HepG2 (cell line): ENCODE measurements at regions not wholly inside any gene's neighbourhood (a gene's known extent, or its start where the extent isn't known, plus 50 kb on each side); places are given as distances from the start of the nearest gene placed in this dataset.

ENCODE experiments used
- ATAC-seq: fragments of 200-7000 bp; cut with Tn5 transposase; 3 replicates; pipeline ENCODE4 v1.9.1; 2020; ENCODE audit warnings: mild to moderate bottlenecking, moderate library complexity
- BruUV-seq: library from RNA; stranded (reverse); fragments of 400-500 nt; replicated peaks from 2 replicates; lab custom pipeline; 2021; lab: Mats Ljungman, UMichigan
- CTCF ChIA-PET: fragments of 300-600 bp; formaldehyde crosslinking; extraction: SDS; loops from one replicate; lab custom pipeline; 2021; ENCODE audit warnings: low total read pairs, inconsistent platforms, low intra/inter-chr PET ratio; lab: Yijun Ruan, JAX
- POLR2A ChIA-PET: fragments of 350-600 bp; sonication (Branson Sonifier 250); formaldehyde crosslinking; loops from one replicate; lab custom pipeline; 2020; ENCODE audit warnings: antibody characterized with exemption, inconsistent platforms; lab: Yijun Ruan, JAX
- DNase-seq: peaks from one replicate; pipeline ENCODE4 v3.0.0-alpha.2; 2015; ENCODE audit warnings: low spot score
- FAIRE-seq: peaks from 3 replicates; lab custom pipeline; 2011; peaks lifted over from hg19 to GRCh38; lab: Jason Lieb, UNC
- H2AFZ ChIP-seq: one replicate; pipeline ENCODE4 v1.6.1; 2011; ENCODE audit warnings: low read length, inconsistent platforms
- H3K27ac ChIP-seq: fragments of 300-600 bp; 3 replicates; pipeline ENCODE4 v1.8.0; 2011; ENCODE audit warnings: mixed run types, mild to moderate bottlenecking, mixed read lengths, low read length, inconsistent platforms; ENCODE audit not compliant: insufficient read depth; ENCODE audit errors: extremely low read length
- H3K27me3 ChIP-seq, 2 experiments: fragments of 200-600 bp in 1 of 2; 2 replicates in 1 of 2; 3 replicates in 1 of 2; pipeline versions ENCODE4 v1.6.0 to v1.8.0; 2011; ENCODE audit warnings: low read length in 2 of 2, mild to moderate bottlenecking in 2 of 2, moderate library complexity in 2 of 2, inconsistent platforms in 1 of 2; ENCODE audit not compliant: insufficient read depth in 2 of 2, control insufficient read depth in 1 of 2
- H3K36me3 ChIP-seq, 2 experiments: fragments of 200-600 bp in 1 of 2; replicated peaks in 1 of 2; 2 replicates in 1 of 2; 3 replicates in 1 of 2; pipeline versions ENCODE4 v1.5.1 to v1.8.0; 2011; ENCODE audit warnings: low read length in 2 of 2, inconsistent platforms in 1 of 2; ENCODE audit not compliant: insufficient read depth in 2 of 2, control insufficient read depth in 1 of 2
- H3K4me1 ChIP-seq: 2 replicates; pipeline ENCODE4 v1.5.1; 2012; ENCODE audit warnings: low read length, inconsistent platforms; ENCODE audit not compliant: insufficient read depth
- H3K4me2 ChIP-seq: 2 replicates; pipeline ENCODE4 v1.6.0; 2011; ENCODE audit warnings: low read depth, low read length, inconsistent platforms
- H3K4me3 ChIP-seq, 3 experiments: fragments of 200-600 bp in 1 of 3; sonication (generic), shearing (Covaris generic) in 1 of 3; replicated peaks in 1 of 3; 2 replicates each; pipeline ENCODE4 v1.5.1; 2011 to 2016; ENCODE audit warnings: low read length in 3 of 3, inconsistent platforms in 2 of 3, low read depth in 2 of 3, mild to moderate bottlenecking in 2 of 3, control low read depth in 1 of 3, mixed read lengths in 1 of 3; ENCODE audit not compliant: insufficient read depth in 1 of 3
- H3K79me2 ChIP-seq: one replicate; pipeline ENCODE4 v1.6.1; 2011; ENCODE audit warnings: low read length, inconsistent platforms; ENCODE audit not compliant: insufficient read depth
- H3K9ac ChIP-seq: 2 replicates; pipeline ENCODE4 v1.6.0; 2011; ENCODE audit warnings: mild to moderate bottlenecking, low read depth, low read length, inconsistent platforms; ENCODE audit not compliant: insufficient read depth
- H3K9me3 ChIP-seq: 2 replicates; pipeline ENCODE4 v1.5.1; 2012; ENCODE audit warnings: mild to moderate bottlenecking, low read length
- H4K20me1 ChIP-seq: 2 replicates; pipeline ENCODE4 v1.6.0; 2011; ENCODE audit warnings: inconsistent platforms, mild to moderate bottlenecking, low read length, moderate library complexity; ENCODE audit not compliant: insufficient read depth
- DPF2 ChIP-seq: sonication (generic); formaldehyde crosslinking; IDR thresholded peaks from 2 replicates; pipeline ENCODE4 v1.4.0; 2020; ENCODE audit warnings: mild to moderate bottlenecking, low read depth, missing genetic modification reagents, borderline replicate concordance
- FOXP4 ChIP-seq: sonication (generic); formaldehyde crosslinking; IDR thresholded peaks from 2 replicates; pipeline ENCODE4 v1.4.0; 2020; ENCODE audit warnings: missing genetic modification reagents
- ISX ChIP-seq: sonication (generic); formaldehyde crosslinking; conservative IDR thresholded peaks from 2 replicates; pipeline ENCODE4 v1.5.0; 2020; ENCODE audit warnings: missing genetic modification reagents
- KDM4B ChIP-seq: sonication (generic); formaldehyde crosslinking; IDR thresholded peaks from 2 replicates; pipeline ENCODE4 v1.4.0; 2020; ENCODE audit warnings: missing genetic modification reagents
- MZF1 ChIP-seq: sonication (generic); formaldehyde crosslinking; IDR thresholded peaks from 2 replicates; pipeline ENCODE4 v1.8.1; 2023; ENCODE audit warnings: mild to moderate bottlenecking, missing genetic modification reagents, borderline replicate concordance
- SMYD3 ChIP-seq: sonication (generic); formaldehyde crosslinking; IDR thresholded peaks from 2 replicates; pipeline ENCODE4 v1.8.1; 2023; ENCODE audit warnings: mild to moderate bottlenecking, missing genetic modification reagents
- SRSF9 ChIP-seq: fragments of 200-400 bp; formaldehyde crosslinking; IDR thresholded peaks from 2 replicates; pipeline ENCODE4 v1.6.1; 2018; ENCODE audit warnings: borderline replicate concordance, mild to moderate bottlenecking, low read depth, low read length; ENCODE audit not compliant: insufficient read depth, poor library complexity, severe bottlenecking
- ZFP41 ChIP-seq: sonication (generic); formaldehyde crosslinking; IDR thresholded peaks from 2 replicates; pipeline ENCODE4 v1.4.0; 2020; ENCODE audit warnings: mild to moderate bottlenecking, missing genetic modification reagents, borderline replicate concordance
- ZNF75D ChIP-seq: sonication (generic); formaldehyde crosslinking; IDR thresholded peaks from 2 replicates; pipeline ENCODE4 v1.8.1; 2023; ENCODE audit warnings: missing genetic modification reagents, mild to moderate bottlenecking, borderline replicate concordance
- WGBS: methylation state at CpG from one replicate; pipeline ENCODE4 v1.1.6; 2017; ENCODE audit warnings: low lambda C conversion rate; 5-methylcytosine and 5-hydroxymethylcytosine counted together
- in situ Hi-C: cut with HindIII; loops from 2 replicates; pipeline ENCODE4 v1.10.0; 2017; ENCODE audit warnings: low pct_unique_long_range_greater_than_20kb; ENCODE audit not compliant: extremely low pct_ligation_motif_present
- intact Hi-C: fragments of 100-400 bp; cut with micrococcal nuclease; formaldehyde crosslinking; loops from one replicate; pipeline ENCODE4 v1.10.0; 2022; ENCODE audit not compliant: unreplicated experiment

- H3K79me2 ChIP-seq = no peaks in the 10 kb centered on the region
- TF ChIP-seq FOXP4 (CRISPR knock-in tag) (no peak), ISX (CRISPR knock-in tag) (no peak), SMYD3 (CRISPR knock-in tag) (no peak), KDM4B (CRISPR knock-in tag) (no peak), DPF2 (CRISPR knock-in tag) (no peak), ZNF75D (CRISPR knock-in tag) (no peak), SRSF9 (no peak)
- TF ChIP-seq, all 625 proteins: peak for 0
- Histone ChIP-seq H3K27me3 (no peaks in the 10 kb centered on the region), H3K9me3 (no peaks in the 10 kb centered on the region), H4K20me1 (no peaks in the 10 kb centered on the region), H3K4me2 (no peak overlapping the region), H3K9ac (no peak overlapping the region), H3K36me3 (no peaks in the 10 kb centered on the region), H3K4me1 (peaks cover 6% of the 10 kb centered on the region; the same call in 1 of the 2 replicates), H3K4me3 (no peak overlapping the region), H2AFZ (no peak overlapping the region), H3K27ac (no peak overlapping the region)
- no TSS peak for BruUV-seq
- in situ Hi-C loops (loop anchor here (5.0 kb wide), 1 partner anchor 617 kb away; no protein-coding TSS in a partner anchor), intact Hi-C loops (no loop called here)
- FAIRE-seq = no peak
- ChIA-PET CTCF (no interaction called here), POLR2A (no interaction called here)
- no peak for ATAC-seq
- no peak for DNase-seq
Observed at GRCh38 chr7:125055376-125055775, 125.8 kb upstream of the POT1 start.

- ATAC-seq = no peak
- ChIA-PET CTCF (no interaction called here), POLR2A (no interaction called here)
- no peak for DNase-seq
- H3K9ac ChIP-seq = no peak overlapping the region
- H3K27ac ChIP-seq = no peak overlapping the region
- no peaks in the 10 kb centered on the region for H3K79me2 ChIP-seq
- no peaks in the 10 kb centered on the region for H4K20me1 ChIP-seq
- intact Hi-C loops = no loop called here
- H2AFZ ChIP-seq = no peak overlapping the region
- H3K9me3 ChIP-seq = no peaks in the 10 kb centered on the region
- in situ Hi-C loops = no loop called here
- 0% methylated on average over 2 of the region's 6 CpGs for WGBS
- FAIRE-seq = no peak
- no peaks in the 10 kb centered on the region for H3K4me1 ChIP-seq
- TF ChIP-seq MZF1 = no peak
- TF ChIP-seq ZFP41 (CRISPR knock-in tag) = no peak
- no peaks in the 10 kb centered on the region for H3K27me3 ChIP-seq
- H3K4me2 ChIP-seq = no peak overlapping the region
- BruUV-seq = no TSS peak
- no peaks in the 10 kb centered on the region for H3K36me3 ChIP-seq
- H3K4me3 ChIP-seq = no peak overlapping the region
Observed at GRCh38 chr7:125046767-125047166, 117.1 kb upstream of the POT1 start.
